ENCODE measurements at regions not wholly inside any gene's neighbourhood (a gene's known extent, or its start where the extent isn't known, plus 50 kb on each side); places are given as distances from the start of the nearest gene placed in this dataset.
"Not testable (repeated sequence)": the region's sequence is repeated elsewhere in the genome, so short reads cannot be mapped to it uniquely, and the experiment has no call there.

GRCh38 chr17:16838287-16838686 is 133.6 kb downstream of the TNFRSF13B start:
- not testable (repeated sequence) for H3K9me3 ChIP-seq (ENCODE audit: insufficient read depth, low read length, severe bottlenecking); DNase-seq; H3K4me2 ChIP-seq (ENCODE audit: insufficient read depth, low read length); H3K4me3 ChIP-seq (ENCODE audit: low read depth in 1 of 2, low read length in 2 of 2); H2AFZ ChIP-seq (ENCODE audit: low read depth, low read length); H3K27me3 ChIP-seq (ENCODE audit: insufficient read depth, low read length, poor library complexity); H3K4me1 ChIP-seq (ENCODE audit: insufficient read depth, low read length); H3K36me3 ChIP-seq (ENCODE audit: insufficient read depth, low read length); H3K27ac ChIP-seq (ENCODE audit: low read length); H3K79me2 ChIP-seq (ENCODE audit: insufficient read depth, low read length); H4K20me1 ChIP-seq (ENCODE audit: insufficient read depth, low read length); H3K9ac ChIP-seq (ENCODE audit: low read depth, low read length); ATAC-seq (ENCODE audit: insufficient read depth, low read depth)

- H3K4me2 ChIP-seq (ENCODE audit: insufficient read depth, low read length); H3K9ac ChIP-seq (ENCODE audit: low read depth, low read length); H3K36me3 ChIP-seq (ENCODE audit: insufficient read depth, low read length); H4K20me1 ChIP-seq (ENCODE audit: insufficient read depth, low read length); H3K79me2 ChIP-seq (ENCODE audit: insufficient read depth, low read length); H3K27ac ChIP-seq (ENCODE audit: low read length); H3K4me1 ChIP-seq (ENCODE audit: insufficient read depth, low read length); H3K27me3 ChIP-seq (ENCODE audit: insufficient read depth, low read length, poor library complexity); H3K4me3 ChIP-seq (ENCODE audit: low read depth in 1 of 2, low read length in 2 of 2); H2AFZ ChIP-seq (ENCODE audit: low read depth, low read length); H3K9me3 ChIP-seq (ENCODE audit: insufficient read depth, low read length, severe bottlenecking); DNase-seq; ATAC-seq (ENCODE audit: insufficient read depth, low read depth): not testable (repeated sequence)
Observed at GRCh38 chr17:16837468-16838266, 134.3 kb downstream of the TNFRSF13B start.

- not testable (repeated sequence) for H3K27me3 ChIP-seq (ENCODE audit: insufficient read depth, low read length, poor library complexity); H3K27ac ChIP-seq (ENCODE audit: low read length); H3K4me2 ChIP-seq (ENCODE audit: insufficient read depth, low read length); ATAC-seq (ENCODE audit: insufficient read depth, low read depth); H3K4me1 ChIP-seq (ENCODE audit: insufficient read depth, low read length); H3K36me3 ChIP-seq (ENCODE audit: insufficient read depth, low read length); H2AFZ ChIP-seq (ENCODE audit: low read depth, low read length); DNase-seq; H4K20me1 ChIP-seq (ENCODE audit: insufficient read depth, low read length); H3K9me3 ChIP-seq (ENCODE audit: insufficient read depth, low read length, severe bottlenecking); H3K4me3 ChIP-seq (ENCODE audit: low read depth in 1 of 2, low read length in 2 of 2); H3K79me2 ChIP-seq (ENCODE audit: insufficient read depth, low read length); H3K9ac ChIP-seq (ENCODE audit: low read depth, low read length)
Observed at GRCh38 chr17:16836315-16836915, 135.5 kb downstream of the TNFRSF13B start.

GRCh38 chr17:16833517-16833916 is 138.4 kb downstream of the TNFRSF13B start:
- ATAC-seq (ENCODE audit: insufficient read depth, low read depth); H3K4me3 ChIP-seq (ENCODE audit: low read depth in 1 of 2, low read length in 2 of 2); DNase-seq; H3K9ac ChIP-seq (ENCODE audit: low read depth, low read length); H2AFZ ChIP-seq (ENCODE audit: low read depth, low read length); H3K4me1 ChIP-seq (ENCODE audit: insufficient read depth, low read length); H3K9me3 ChIP-seq (ENCODE audit: insufficient read depth, low read length, severe bottlenecking); H3K36me3 ChIP-seq (ENCODE audit: insufficient read depth, low read length); H3K4me2 ChIP-seq (ENCODE audit: insufficient read depth, low read length); H3K27me3 ChIP-seq (ENCODE audit: insufficient read depth, low read length, poor library complexity); H3K27ac ChIP-seq (ENCODE audit: low read length); H3K79me2 ChIP-seq (ENCODE audit: insufficient read depth, low read length); H4K20me1 ChIP-seq (ENCODE audit: insufficient read depth, low read length): not testable (repeated sequence)

- H3K36me3 ChIP-seq (ENCODE audit: insufficient read depth, low read length); ATAC-seq (ENCODE audit: insufficient read depth, low read depth); H2AFZ ChIP-seq (ENCODE audit: low read depth, low read length); DNase-seq; H3K4me1 ChIP-seq (ENCODE audit: insufficient read depth, low read length); H3K27ac ChIP-seq (ENCODE audit: low read length); H3K9ac ChIP-seq (ENCODE audit: low read depth, low read length); H4K20me1 ChIP-seq (ENCODE audit: insufficient read depth, low read length); H3K4me2 ChIP-seq (ENCODE audit: insufficient read depth, low read length); H3K9me3 ChIP-seq (ENCODE audit: insufficient read depth, low read length, severe bottlenecking); H3K27me3 ChIP-seq (ENCODE audit: insufficient read depth, low read length, poor library complexity); H3K79me2 ChIP-seq (ENCODE audit: insufficient read depth, low read length); H3K4me3 ChIP-seq (ENCODE audit: low read depth in 1 of 2, low read length in 2 of 2): not testable (repeated sequence)
Observed at GRCh38 chr17:16832853-16833252, 139.1 kb downstream of the TNFRSF13B start.

GRCh38 chr17:16832206-16832605 is 139.7 kb downstream of the TNFRSF13B start:
- ATAC-seq (ENCODE audit: insufficient read depth, low read depth); H3K27me3 ChIP-seq (ENCODE audit: insufficient read depth, low read length, poor library complexity); H3K9ac ChIP-seq (ENCODE audit: low read depth, low read length); H3K36me3 ChIP-seq (ENCODE audit: insufficient read depth, low read length); H3K4me1 ChIP-seq (ENCODE audit: insufficient read depth, low read length); H2AFZ ChIP-seq (ENCODE audit: low read depth, low read length); DNase-seq; H4K20me1 ChIP-seq (ENCODE audit: insufficient read depth, low read length); H3K4me2 ChIP-seq (ENCODE audit: insufficient read depth, low read length); H3K9me3 ChIP-seq (ENCODE audit: insufficient read depth, low read length, severe bottlenecking); H3K4me3 ChIP-seq (ENCODE audit: low read depth in 1 of 2, low read length in 2 of 2); H3K79me2 ChIP-seq (ENCODE audit: insufficient read depth, low read length); H3K27ac ChIP-seq (ENCODE audit: low read length): not testable (repeated sequence)

- H3K36me3 ChIP-seq (ENCODE audit: insufficient read depth, low read length); H3K4me1 ChIP-seq (ENCODE audit: insufficient read depth, low read length); H4K20me1 ChIP-seq (ENCODE audit: insufficient read depth, low read length); H3K79me2 ChIP-seq (ENCODE audit: insufficient read depth, low read length); H3K27me3 ChIP-seq (ENCODE audit: insufficient read depth, low read length, poor library complexity); ATAC-seq (ENCODE audit: insufficient read depth, low read depth); H3K4me3 ChIP-seq (ENCODE audit: low read depth in 1 of 2, low read length in 2 of 2); H3K4me2 ChIP-seq (ENCODE audit: insufficient read depth, low read length); H2AFZ ChIP-seq (ENCODE audit: low read depth, low read length); H3K9ac ChIP-seq (ENCODE audit: low read depth, low read length); DNase-seq; H3K9me3 ChIP-seq (ENCODE audit: insufficient read depth, low read length, severe bottlenecking); H3K27ac ChIP-seq (ENCODE audit: low read length): not testable (repeated sequence)
Observed at GRCh38 chr17:16830770-16831169, 140.7 kb downstream of the CCDC144A start.

GRCh38 chr17:16830219-16830618 is 140.2 kb downstream of the CCDC144A start:
- H3K4me3 ChIP-seq (ENCODE audit: low read depth in 1 of 2, low read length in 2 of 2); ATAC-seq (ENCODE audit: insufficient read depth, low read depth); DNase-seq; H4K20me1 ChIP-seq (ENCODE audit: insufficient read depth, low read length); H3K9me3 ChIP-seq (ENCODE audit: insufficient read depth, low read length, severe bottlenecking); H3K27ac ChIP-seq (ENCODE audit: low read length); H3K27me3 ChIP-seq (ENCODE audit: insufficient read depth, low read length, poor library complexity); H3K4me1 ChIP-seq (ENCODE audit: insufficient read depth, low read length); H2AFZ ChIP-seq (ENCODE audit: low read depth, low read length); H3K79me2 ChIP-seq (ENCODE audit: insufficient read depth, low read length); H3K4me2 ChIP-seq (ENCODE audit: insufficient read depth, low read length); H3K9ac ChIP-seq (ENCODE audit: low read depth, low read length); H3K36me3 ChIP-seq (ENCODE audit: insufficient read depth, low read length): not testable (repeated sequence)
